BJ (cell line): ENCODE measurements at regions not wholly inside any gene's neighbourhood (a gene's known extent, or its start where the extent isn't known, plus 50 kb on each side); places are given as distances from the start of the nearest gene placed in this dataset.
"Not testable (repeated sequence)": the region's sequence is repeated elsewhere in the genome, so short reads cannot be mapped to it uniquely, and the experiment has no call there.

Source experiments
- CTCF ChIA-PET: fragments of 350-600 bp; formaldehyde crosslinking; extraction: SDS; loops from one replicate; lab custom pipeline; 2021; ENCODE audit warnings: antibody characterized with exemption, inconsistent platforms; lab: Yijun Ruan, JAX
- POLR2A ChIA-PET: fragments of 300-600 bp; sonication (Branson Sonifier 250); formaldehyde crosslinking; extraction: SDS; loops from one replicate; lab custom pipeline; 2021; ENCODE audit warnings: antibody characterized with exemption; lab: Charles Lee
- DNase-seq: peaks from one replicate; pipeline ENCODE4 v3.0.0-alpha.2; 2011; ENCODE audit warnings: low read depth
- H3K27me3 ChIP-seq: 2 replicates; pipeline ENCODE4 v1.6.0; 2011; ENCODE audit warnings: low read length; ENCODE audit not compliant: control insufficient read depth, insufficient read depth
- H3K36me3 ChIP-seq: 2 replicates; pipeline ENCODE4 v1.5.1; 2011; ENCODE audit warnings: low read length; ENCODE audit not compliant: control insufficient read depth, insufficient read depth
- H3K4me3 ChIP-seq: 2 replicates; pipeline ENCODE4 v1.5.1; 2011; ENCODE audit warnings: low read depth, mild to moderate bottlenecking, control low read depth, low read length
- CTCF ChIP-seq: IDR thresholded peaks from 2 replicates; pipeline ENCODE4 v1.5.1; 2011; ENCODE audit warnings: low read depth, mild to moderate bottlenecking, control low read depth, inconsistent platforms, low read length, moderate library complexity; ENCODE audit not compliant: insufficient read depth

- CTCF ChIA-PET, result interaction anchor here (0.5 to 1.2 kb wide), 2 partner anchors 14 to 315 kb away, joined by 3 read pairs; no protein-coding TSS in a partner anchor
- no peaks in the 10 kb centered on the region for H3K36me3 ChIP-seq
These were observed 68.4 kb upstream of the HABP2 start for GRCh38 chr10:113484487-113484886.

GRCh38 chr10:113485736-113486135 is 67.1 kb upstream of the HABP2 start:
- DNase-seq, result no peak
- ChIA-PET CTCF (interaction anchor here (0.6 to 1.8 kb wide), 5 partner anchors 11 to 459 kb away, joined by 3 to 6 read pairs (median 3); no protein-coding TSS in a partner anchor), POLR2A (interaction anchor here (0.5 kb wide), 1 partner anchor 10 kb away, joined by 5 read pairs; no protein-coding TSS in a partner anchor)
- no peaks in the 10 kb centered on the region for H3K36me3 ChIP-seq
- no peaks in the 10 kb centered on the region for H3K27me3 ChIP-seq
- TF ChIP-seq CTCF, result no peak
- H3K4me3 ChIP-seq, result no peak overlapping the region

More at GRCh38 chr10:113484487-113484886, 68.4 kb upstream of the HABP2 start:
- no peak for DNase-seq
- POLR2A ChIA-PET, result no interaction called here
- Histone ChIP-seq H3K27me3 (no peaks in the 10 kb centered on the region; the same call in 1 of the 2 replicates), H3K4me3 (no peak overlapping the region)
- no peak for TF ChIP-seq CTCF

GRCh38 chr10:113486531-113486930 is 66.3 kb upstream of the HABP2 start:
- no peaks in the 10 kb centered on the region; the same call in 1 of the 2 replicates for H3K27me3 ChIP-seq
- no peak for TF ChIP-seq CTCF
- no peaks in the 10 kb centered on the region for H3K36me3 ChIP-seq
- POLR2A ChIA-PET, result interaction anchor here (0.5 kb wide), 1 partner anchor 8 kb away, joined by 4 read pairs; no protein-coding TSS in a partner anchor
- CTCF ChIA-PET, result interaction anchor here (1.5 to 1.8 kb wide), 2 partner anchors 10 to 35 kb away, joined by 3 to 6 read pairs; no protein-coding TSS in a partner anchor
- no peak for DNase-seq
- no peak overlapping the region for H3K4me3 ChIP-seq

GRCh38 chr10:113487154-113487553 is 65.7 kb upstream of the HABP2 start:
- ChIA-PET POLR2A (interaction anchor here (0.6 kb wide), 1 partner anchor 23 kb away, joined by 3 read pairs; no protein-coding TSS in a partner anchor), CTCF (interaction anchor here (1.5 to 1.8 kb wide), 2 partner anchors 10 to 34 kb away, joined by 3 to 6 read pairs; no protein-coding TSS in a partner anchor)
- Histone ChIP-seq H3K27me3 (no peaks in the 10 kb centered on the region; the same call in 1 of the 2 replicates), H3K36me3 (no peaks in the 10 kb centered on the region), H3K4me3 (no peak overlapping the region)
- no peak for DNase-seq
- no peak for TF ChIP-seq CTCF

- CTCF ChIA-PET, result no interaction called here
These were observed 64.7 kb upstream of the HABP2 start for GRCh38 chr10:113488186-113488585.

GRCh38 chr10:113489522-113489921 is 63.3 kb upstream of the HABP2 start:
- H3K27me3 ChIP-seq, H3K36me3 ChIP-seq, H3K4me3 ChIP-seq, POLR2A ChIA-PET, CTCF ChIA-PET, DNase-seq: not testable (repeated sequence)

More at GRCh38 chr10:113488186-113488585, 64.7 kb upstream of the HABP2 start:
- POLR2A ChIA-PET, result interaction anchor here (0.6 kb wide), 1 partner anchor 14 kb away, joined by 4 read pairs; no protein-coding TSS in a partner anchor
- no peak for DNase-seq
- no peaks in the 10 kb centered on the region for H3K36me3 ChIP-seq
- no peak overlapping the region for H3K4me3 ChIP-seq
- no peak for TF ChIP-seq CTCF
- H3K27me3 ChIP-seq, result no peaks in the 10 kb centered on the region; the same call in 1 of the 2 replicates
